PC-3 (cell line): ENCODE measurements at regions not wholly inside any gene's neighbourhood (a gene's known extent, or its start where the extent isn't known, plus 50 kb on each side); places are given as distances from the start of the nearest gene placed in this dataset.

Experiments used
- ATAC-seq: fragments of 200-7000 bp; cut with Tn5 transposase; 2 replicates; pipeline ENCODE4 v1.9.1; 2020; ENCODE audit warnings: mild to moderate bottlenecking, moderate library complexity
- BruUV-seq: library from RNA; stranded (reverse); fragments of 400-500 nt; replicated peaks from 2 replicates; lab custom pipeline; 2021; lab: Mats Ljungman, UMichigan
- CTCF ChIA-PET: fragments of 300-600 bp; sonication (Branson Sonifier 250); formaldehyde crosslinking; loops from one replicate; lab custom pipeline; 2022; ENCODE audit warnings: antibody characterized with exemption; lab: Charles Lee
- POLR2A ChIA-PET: fragments of 300-600 bp; sonication (Branson Sonifier 250); formaldehyde crosslinking; loops from one replicate; lab custom pipeline; 2022; ENCODE audit warnings: antibody characterized with exemption; ENCODE audit not compliant: unreplicated experiment; lab: Charles Lee
- DNase-seq: peaks from one replicate; pipeline ENCODE4 v3.0.0-alpha.2; 2015
- H2AFZ ChIP-seq: fragments of 300-600 bp; sonication (generic); 2 replicates; pipeline ENCODE4 v1.6.0; 2016; ENCODE audit warnings: antibody characterized with exemption, low read length
- H3F3A ChIP-seq: fragments of 300-600 bp; sonication (generic); one replicate; pipeline ENCODE4 v1.6.0; 2017; ENCODE audit warnings: antibody characterized with exemption, low read length, control low read depth, mild to moderate bottlenecking; ENCODE audit not compliant: unreplicated experiment
- H3K27ac ChIP-seq: fragments of 300-600 bp; sonication (generic); 2 replicates; pipeline ENCODE4 v1.5.1; 2016; ENCODE audit warnings: mild to moderate bottlenecking, low read length
- H3K27me3 ChIP-seq: fragments of 300-600 bp; sonication (generic); 2 replicates; pipeline ENCODE4 v1.6.1; 2016; ENCODE audit warnings: low read length, mixed read lengths
- H3K36me3 ChIP-seq: fragments of 300-600 bp; sonication (generic); 2 replicates; pipeline ENCODE4 v1.6.1; 2016; ENCODE audit warnings: low read depth, mixed run types, low read length, mixed read lengths
- H3K4me1 ChIP-seq: fragments of 300-600 bp; sonication (generic); 2 replicates; pipeline ENCODE4 v1.5.1; 2016; ENCODE audit warnings: low read length; ENCODE audit not compliant: insufficient read depth
- H3K4me2 ChIP-seq: fragments of 300-600 bp; sonication (generic); 2 replicates; pipeline ENCODE4 v1.6.0; 2016; ENCODE audit warnings: low read length
- H3K4me3 ChIP-seq: fragments of 300-600 bp; sonication (generic); 2 replicates; pipeline ENCODE4 v1.5.1; 2016; ENCODE audit warnings: mild to moderate bottlenecking, low read length, mixed read lengths
- H3K79me2 ChIP-seq: fragments of 300-600 bp; sonication (generic); 2 replicates; pipeline ENCODE4 v1.6.1; 2017; ENCODE audit warnings: low read length, mixed read lengths
- H3K9ac ChIP-seq: fragments of 300-600 bp; sonication (generic); 2 replicates; pipeline ENCODE4 v1.6.0; 2016; ENCODE audit warnings: mild to moderate bottlenecking, low read length
- H3K9me2 ChIP-seq: fragments of 300-600 bp; sonication (generic); replicated peaks from 2 replicates; pipeline ENCODE4 v1.6.1; 2016; ENCODE audit warnings: mixed run types, low read length, mixed read lengths
- H3K9me3 ChIP-seq: fragments of 300-600 bp; sonication (generic); 2 replicates; pipeline ENCODE4 v1.6.1; 2016; ENCODE audit warnings: low read length, mixed read lengths
- H4K20me1 ChIP-seq: fragments of 300-600 bp; sonication (generic); 2 replicates; pipeline ENCODE4 v1.6.1; 2016; ENCODE audit warnings: low read length, mixed read lengths
- EZH2 ChIP-seq: fragments of 300-600 bp; sonication (generic); IDR thresholded peaks from one replicate; pipeline ENCODE4 v1.6.1; 2017; ENCODE audit warnings: antibody characterized with exemption, mild to moderate bottlenecking, low read length; ENCODE audit not compliant: unreplicated experiment
- EZH2phosphoT487 ChIP-seq: fragments of 300-600 bp; sonication (generic); IDR thresholded peaks from 2 replicates; pipeline ENCODE4 v1.6.1; 2018; ENCODE audit warnings: mild to moderate bottlenecking, antibody characterized with exemption, low read length, borderline replicate concordance
- intact Hi-C: fragments of 100-400 bp; cut with micrococcal nuclease; formaldehyde crosslinking; loops from 2 replicates; pipeline ENCODE4 v1.9.0; 2023
- TF ChIP-seq, protein P1 (sequence below): fragments of 300-600 bp; sonication (generic); conservative IDR thresholded peaks from 2 replicates; pipeline ENCODE4 v1.5.1; 2017; ENCODE audit warnings: antibody characterized with exemption, low read depth, mild to moderate bottlenecking, low read length

DNA sequence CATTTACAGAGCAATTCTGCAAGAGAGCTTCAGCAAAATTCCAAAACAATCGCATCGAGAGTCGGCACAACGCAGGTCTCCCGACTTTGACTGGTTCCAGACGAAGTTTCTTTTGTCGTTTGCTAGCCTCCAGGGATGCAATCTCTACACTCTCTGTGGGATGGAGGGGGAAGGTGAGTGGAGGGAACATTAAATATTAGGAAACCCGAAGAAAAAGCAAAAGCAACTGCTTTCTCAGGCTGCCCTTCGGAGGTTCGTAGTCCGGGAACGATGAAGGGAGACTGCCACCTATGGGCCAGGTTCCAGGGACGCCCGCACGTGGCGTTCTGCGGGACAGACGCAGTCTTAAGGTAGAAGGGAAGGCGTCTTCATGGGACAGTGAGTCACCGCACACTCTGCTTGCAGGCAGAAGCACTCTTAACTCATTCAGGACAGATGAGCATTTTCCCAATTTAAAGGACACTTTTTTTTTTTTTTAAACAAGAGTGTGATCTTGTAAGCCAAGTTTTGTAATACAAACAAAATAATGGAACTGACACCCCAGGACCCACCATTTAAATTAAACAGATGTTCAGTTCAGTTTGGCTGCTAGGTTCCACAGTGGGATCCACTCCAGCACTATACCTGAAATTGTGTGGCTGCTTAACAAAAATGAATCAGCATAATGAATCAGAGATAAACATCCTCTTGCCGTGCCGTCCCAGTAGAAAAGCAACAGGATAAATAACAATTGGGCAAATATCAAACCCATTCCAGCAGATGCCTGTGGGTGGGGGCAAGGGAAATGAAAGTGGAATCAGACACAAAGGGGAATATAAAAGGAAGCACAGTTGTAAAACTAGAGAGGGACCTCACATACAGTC is 65.8 kb upstream of the ARMC2 start:
- POLR2A ChIA-PET, result no interaction called here

DNA sequence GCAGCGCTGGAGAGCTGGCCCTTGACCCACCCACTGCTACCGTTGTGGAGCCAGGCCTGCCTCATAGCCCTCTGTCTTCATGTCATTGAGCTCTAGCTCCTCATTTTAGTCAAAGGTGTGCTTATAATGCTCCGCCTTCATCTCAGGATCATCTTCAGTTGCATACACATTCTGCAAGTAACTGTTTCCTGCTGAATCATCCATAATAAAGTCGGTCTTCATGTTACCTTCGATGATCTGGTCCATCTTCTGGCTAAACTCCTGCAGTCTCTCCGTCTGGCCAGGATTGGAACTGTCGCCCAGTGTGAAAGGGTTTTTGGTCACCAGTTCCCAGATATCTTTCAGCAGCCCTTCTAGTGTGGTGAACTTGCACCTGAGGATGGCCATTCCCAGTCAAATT is 62.6 kb upstream of the ARMC2 start:
- TF ChIP-seq EZH2phosphoT487 (no peak), EZH2 (no peak)
- TF ChIP-seq, protein P1, sequence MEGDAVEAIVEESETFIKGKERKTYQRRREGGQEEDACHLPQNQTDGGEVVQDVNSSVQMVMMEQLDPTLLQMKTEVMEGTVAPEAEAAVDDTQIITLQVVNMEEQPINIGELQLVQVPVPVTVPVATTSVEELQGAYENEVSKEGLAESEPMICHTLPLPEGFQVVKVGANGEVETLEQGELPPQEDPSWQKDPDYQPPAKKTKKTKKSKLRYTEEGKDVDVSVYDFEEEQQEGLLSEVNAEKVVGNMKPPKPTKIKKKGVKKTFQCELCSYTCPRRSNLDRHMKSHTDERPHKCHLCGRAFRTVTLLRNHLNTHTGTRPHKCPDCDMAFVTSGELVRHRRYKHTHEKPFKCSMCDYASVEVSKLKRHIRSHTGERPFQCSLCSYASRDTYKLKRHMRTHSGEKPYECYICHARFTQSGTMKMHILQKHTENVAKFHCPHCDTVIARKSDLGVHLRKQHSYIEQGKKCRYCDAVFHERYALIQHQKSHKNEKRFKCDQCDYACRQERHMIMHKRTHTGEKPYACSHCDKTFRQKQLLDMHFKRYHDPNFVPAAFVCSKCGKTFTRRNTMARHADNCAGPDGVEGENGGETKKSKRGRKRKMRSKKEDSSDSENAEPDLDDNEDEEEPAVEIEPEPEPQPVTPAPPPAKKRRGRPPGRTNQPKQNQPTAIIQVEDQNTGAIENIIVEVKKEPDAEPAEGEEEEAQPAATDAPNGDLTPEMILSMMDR, result no peak
- no peaks in the 10 kb centered on the region for H3K9me2 ChIP-seq
- intact Hi-C loops, result no loop called here

More for the DNA sequence above, 65.8 kb upstream of the ARMC2 start:
- ATAC-seq, result peak; percentile 89
- Histone ChIP-seq H3K9me3 (no peaks in the 10 kb centered on the region), H3K36me3 (no peaks in the 10 kb centered on the region), H3K4me3 (peak overlapping the region; percentile 72), H3K27me3 (no peaks in the 10 kb centered on the region), H3F3A (no peaks in the 10 kb centered on the region), H3K79me2 (no peaks in the 10 kb centered on the region), H3K4me1 (peaks cover 20% of the 10 kb centered on the region), H4K20me1 (no peaks in the 10 kb centered on the region), H2AFZ (peak overlapping the region; percentile 79), H3K9ac (peak overlapping the region; percentile 78), H3K27ac (peak overlapping the region; percentile 90), H3K4me2 (peak overlapping the region; percentile 92), H3K9me2 (no peaks in the 10 kb centered on the region)
- DNase-seq, result peak; percentile 92
- intact Hi-C loops, result loop anchor here (1.0 to 5.0 kb wide), 8 partner anchors 46 to 291 kb away; no protein-coding TSS in a partner anchor
- TF ChIP-seq, protein P1, result peak; percentile 78
- TF ChIP-seq EZH2, result no peak
- peak; percentile 51; the same call in 1 of the 2 replicates for TF ChIP-seq EZH2phosphoT487
- no TSS peak for BruUV-seq
- CTCF ChIA-PET, result interaction anchor here (0.6 kb wide), 1 partner anchor 13 kb away, joined by 4 read pairs; no protein-coding TSS in a partner anchor

DNA sequence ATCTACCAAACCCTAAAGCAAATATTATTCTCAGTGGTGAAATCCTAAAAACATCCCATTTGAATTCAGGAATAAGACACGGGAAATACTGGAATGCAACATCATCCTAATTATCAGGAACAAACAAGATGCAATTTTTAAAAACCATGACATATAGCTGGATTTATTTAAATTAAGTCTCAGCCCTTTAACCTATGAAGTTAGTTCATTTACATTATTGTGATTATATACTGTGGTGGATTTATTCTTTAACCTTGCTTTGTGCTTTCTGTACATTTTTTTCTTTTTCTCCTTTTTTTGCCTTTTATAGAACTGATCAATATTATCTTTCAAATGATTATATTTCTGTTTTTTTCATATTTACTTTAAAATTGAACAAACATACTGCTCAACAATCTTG is 59.8 kb upstream of the ARMC2 start:
- H3K36me3 ChIP-seq, result no peaks in the 10 kb centered on the region
- no peak overlapping the region for H3K27ac ChIP-seq
- peaks cover 4% of the 10 kb centered on the region for H3K4me1 ChIP-seq
- ATAC-seq (no peak), DNase-seq (no peak)
- H3K9me3 ChIP-seq, result peaks cover 5% of the 10 kb centered on the region; the same call in 1 of the 2 replicates
- POLR2A ChIA-PET, result no interaction called here
- TF ChIP-seq, protein P1, result no peak
- TF ChIP-seq EZH2 (no peak), EZH2phosphoT487 (no peak)
- H2AFZ ChIP-seq, result no peak overlapping the region
- CTCF ChIA-PET, result interaction anchor here (0.6 kb wide), 1 partner anchor 49 kb away, joined by 3 read pairs; no protein-coding TSS in a partner anchor
- H3K27me3 ChIP-seq, result no peaks in the 10 kb centered on the region
- H3K9ac ChIP-seq, result no peak overlapping the region
- H3K79me2 ChIP-seq, result no peaks in the 10 kb centered on the region
- no peak overlapping the region for H3K4me3 ChIP-seq
- BruUV-seq, result no TSS peak
- H3K9me2 ChIP-seq, result no peaks in the 10 kb centered on the region
- H4K20me1 ChIP-seq, result no peaks in the 10 kb centered on the region
- H3K4me2 ChIP-seq, result no peak overlapping the region
- no peaks in the 10 kb centered on the region for H3F3A ChIP-seq
- intact Hi-C loops, result no loop called here

More for the DNA sequence above, 62.6 kb upstream of the ARMC2 start:
- no TSS peak for BruUV-seq
- Histone ChIP-seq H3K36me3 (no peaks in the 10 kb centered on the region), H3K4me2 (no peak overlapping the region), H3K9ac (no peak overlapping the region), H3K4me3 (no peak overlapping the region), H2AFZ (no peak overlapping the region), H3K9me3 (no peaks in the 10 kb centered on the region), H3F3A (no peaks in the 10 kb centered on the region), H4K20me1 (no peaks in the 10 kb centered on the region), H3K79me2 (no peaks in the 10 kb centered on the region), H3K4me1 (peaks cover 20% of the 10 kb centered on the region), H3K27me3 (no peaks in the 10 kb centered on the region), H3K27ac (no peak overlapping the region)
- DNase-seq, result no peak
- no peak for ATAC-seq
- ChIA-PET POLR2A (no interaction called here), CTCF (no interaction called here)
